ENCODE measurements at regions not wholly inside any gene's neighbourhood (a gene's known extent, or its start where the extent isn't known, plus 50 kb on each side); places are given as distances from the start of the nearest gene placed in this dataset.

DNA sequence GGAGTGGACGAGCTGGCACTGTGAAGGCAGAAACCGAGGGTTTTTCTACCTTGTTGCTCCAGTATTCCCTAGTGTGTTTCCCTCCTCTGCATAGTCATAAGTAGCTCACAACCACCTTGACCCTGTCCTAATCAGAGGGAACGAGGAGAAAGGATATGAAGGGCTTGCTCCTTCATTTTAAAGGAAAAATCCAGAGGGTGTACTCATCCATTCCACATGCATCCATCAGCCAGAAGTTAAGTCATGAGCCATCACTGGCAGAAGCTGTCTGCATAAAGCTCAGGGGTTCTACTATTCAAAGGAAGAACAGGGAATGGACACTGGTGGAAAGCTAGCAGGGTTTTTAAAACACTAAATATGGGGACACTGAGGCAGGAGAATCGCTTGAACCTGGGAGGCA, 84.3 kb upstream of the FOXN3 start:
- TF ChIP-seq, protein P1, sequence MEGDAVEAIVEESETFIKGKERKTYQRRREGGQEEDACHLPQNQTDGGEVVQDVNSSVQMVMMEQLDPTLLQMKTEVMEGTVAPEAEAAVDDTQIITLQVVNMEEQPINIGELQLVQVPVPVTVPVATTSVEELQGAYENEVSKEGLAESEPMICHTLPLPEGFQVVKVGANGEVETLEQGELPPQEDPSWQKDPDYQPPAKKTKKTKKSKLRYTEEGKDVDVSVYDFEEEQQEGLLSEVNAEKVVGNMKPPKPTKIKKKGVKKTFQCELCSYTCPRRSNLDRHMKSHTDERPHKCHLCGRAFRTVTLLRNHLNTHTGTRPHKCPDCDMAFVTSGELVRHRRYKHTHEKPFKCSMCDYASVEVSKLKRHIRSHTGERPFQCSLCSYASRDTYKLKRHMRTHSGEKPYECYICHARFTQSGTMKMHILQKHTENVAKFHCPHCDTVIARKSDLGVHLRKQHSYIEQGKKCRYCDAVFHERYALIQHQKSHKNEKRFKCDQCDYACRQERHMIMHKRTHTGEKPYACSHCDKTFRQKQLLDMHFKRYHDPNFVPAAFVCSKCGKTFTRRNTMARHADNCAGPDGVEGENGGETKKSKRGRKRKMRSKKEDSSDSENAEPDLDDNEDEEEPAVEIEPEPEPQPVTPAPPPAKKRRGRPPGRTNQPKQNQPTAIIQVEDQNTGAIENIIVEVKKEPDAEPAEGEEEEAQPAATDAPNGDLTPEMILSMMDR (IDR thresholded peaks at IDR 0.05; ENCODE audit: low read depth, low read length) = no peak
- TF ChIP-seq EZH2phosphoT487 (IDR thresholded peaks at IDR 0.05; ENCODE audit: low read depth) = no peak
- no peaks in the 10 kb centered on the region for H3K27me3 ChIP-seq (ENCODE audit: low read depth, low read length)
- no peak overlapping the region for H3K4me3 ChIP-seq (ENCODE audit: low read length)
- H3K9ac ChIP-seq (ENCODE audit: low read length) = no peak overlapping the region
- no peaks in the 10 kb centered on the region for H3K9me3 ChIP-seq (ENCODE audit: insufficient read depth, low read length)
- no peak overlapping the region for H3K27ac ChIP-seq (ENCODE audit: low read length)
- no peaks in the 10 kb centered on the region for H4K20me1 ChIP-seq (ENCODE audit: insufficient read depth, low read length)
- H3K79me2 ChIP-seq (ENCODE audit: low read length) = no peaks in the 10 kb centered on the region
- H3K4me1 ChIP-seq (ENCODE audit: low read length) = peaks cover 23% of the 10 kb centered on the region
- H3K4me2 ChIP-seq (ENCODE audit: low read length) = no peak overlapping the region
- H2AFZ ChIP-seq (ENCODE audit: low read depth, low read length) = no peak overlapping the region
- no peaks in the 10 kb centered on the region for H3K36me3 ChIP-seq (replicated peaks; ENCODE audit: low read depth, low read length)

DNA sequence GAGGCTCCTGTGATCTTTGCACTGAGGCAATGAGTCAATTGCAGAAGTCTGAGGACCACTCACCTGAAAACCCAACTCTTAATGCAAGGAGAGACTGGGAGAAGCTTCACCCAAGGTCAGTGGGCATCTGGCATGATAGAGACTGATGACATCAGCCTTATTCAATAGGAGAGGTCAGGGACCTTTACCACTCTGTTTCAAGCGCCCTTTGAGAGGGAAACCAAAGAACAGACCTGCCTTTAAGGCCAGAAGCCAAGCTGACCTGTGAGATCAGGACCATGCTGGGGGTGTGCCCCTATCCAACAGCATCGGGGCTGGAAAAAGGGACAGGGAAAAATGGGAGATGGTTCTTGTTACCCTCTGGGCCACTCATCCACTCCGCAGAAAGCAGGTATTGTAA, 83.3 kb upstream of the FOXN3 start:
- no peak overlapping the region for H3K9ac ChIP-seq (ENCODE audit: low read length)
- no peak overlapping the region for H3K4me3 ChIP-seq (ENCODE audit: low read length)
- no peak overlapping the region for H3K27ac ChIP-seq (ENCODE audit: low read length)
- H3K27me3 ChIP-seq (ENCODE audit: low read depth, low read length) = 0 out of 2 replicates have a peak, but pooled peaks cover 3% of the 10 kb centered on the region
- no peak overlapping the region for H3K4me2 ChIP-seq (ENCODE audit: low read length)
- H3K4me1 ChIP-seq (ENCODE audit: low read length) = peaks cover 23% of the 10 kb centered on the region
- no peaks in the 10 kb centered on the region for H3K36me3 ChIP-seq (replicated peaks; ENCODE audit: low read depth, low read length)
- no peaks in the 10 kb centered on the region for H4K20me1 ChIP-seq (ENCODE audit: insufficient read depth, low read length)
- no peaks in the 10 kb centered on the region for H3K79me2 ChIP-seq (ENCODE audit: low read length)
- TF ChIP-seq, protein P1 (IDR thresholded peaks at IDR 0.05; ENCODE audit: low read depth, low read length) = no peak
- TF ChIP-seq EZH2phosphoT487 (IDR thresholded peaks at IDR 0.05; ENCODE audit: low read depth) = no peak
- no peaks in the 10 kb centered on the region for H3K9me3 ChIP-seq (ENCODE audit: insufficient read depth, low read length)
- no peak overlapping the region for H2AFZ ChIP-seq (ENCODE audit: low read depth, low read length)

DNA sequence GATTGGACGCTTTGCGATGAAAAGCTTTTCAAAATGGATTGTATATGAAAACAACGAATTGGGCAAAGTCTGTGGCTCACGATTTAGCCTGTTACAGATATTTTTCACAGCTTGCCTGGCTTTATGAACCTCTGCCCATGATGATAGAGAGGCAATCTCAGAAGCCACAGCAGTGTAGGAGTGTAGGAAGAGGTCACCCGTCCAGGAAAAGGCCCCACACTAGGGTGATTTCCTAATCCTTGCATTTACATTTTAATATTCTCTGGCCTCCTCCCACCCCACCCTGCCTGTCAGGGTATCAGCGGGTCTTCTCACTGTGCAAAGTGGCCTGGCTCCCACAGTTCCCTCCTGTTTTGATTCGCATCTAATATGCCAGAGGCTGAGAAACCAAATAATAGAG, 81.8 kb upstream of the FOXN3 start:
- TF ChIP-seq, protein P1 (IDR thresholded peaks at IDR 0.05; ENCODE audit: low read depth, low read length) = no peak
- TF ChIP-seq EZH2phosphoT487 (IDR thresholded peaks at IDR 0.05; ENCODE audit: low read depth) = no peak
- peaks cover 13% of the 10 kb centered on the region for H3K27me3 ChIP-seq (ENCODE audit: low read depth, low read length)
- H3K36me3 ChIP-seq (replicated peaks; ENCODE audit: low read depth, low read length) = no peaks in the 10 kb centered on the region
- no peak overlapping the region for H2AFZ ChIP-seq (ENCODE audit: low read depth, low read length)
- H3K9me3 ChIP-seq (ENCODE audit: insufficient read depth, low read length) = no peaks in the 10 kb centered on the region
- no peak overlapping the region for H3K4me2 ChIP-seq (ENCODE audit: low read length)
- no peaks in the 10 kb centered on the region for H4K20me1 ChIP-seq (ENCODE audit: insufficient read depth, low read length)
- no peak overlapping the region for H3K9ac ChIP-seq (ENCODE audit: low read length)
- H3K27ac ChIP-seq (ENCODE audit: low read length) = no peak overlapping the region
- H3K79me2 ChIP-seq (ENCODE audit: low read length) = no peaks in the 10 kb centered on the region
- H3K4me1 ChIP-seq (ENCODE audit: low read length) = peaks cover 18% of the 10 kb centered on the region
- no peak overlapping the region for H3K4me3 ChIP-seq (ENCODE audit: low read length)

DNA sequence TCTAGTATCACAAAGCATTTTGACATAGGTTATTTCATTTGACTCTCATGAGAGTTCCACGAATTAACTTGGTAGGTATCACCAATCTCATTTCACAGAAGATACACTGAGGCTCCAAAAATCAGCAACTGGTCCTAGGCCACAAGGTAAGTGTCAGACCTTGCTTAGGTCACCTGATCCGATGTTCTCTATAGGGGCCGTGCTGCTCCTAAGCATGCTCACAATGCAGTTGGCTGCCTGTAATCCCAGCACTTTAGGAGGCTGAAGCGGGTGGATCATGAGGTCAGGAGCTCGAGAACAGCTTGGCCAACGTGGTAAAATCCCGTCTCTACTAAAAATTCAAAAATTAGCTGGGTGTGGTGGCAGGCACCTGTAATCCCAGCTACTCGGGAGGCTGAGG, 78.7 kb upstream of the FOXN3 start:
- TF ChIP-seq, protein P1 (IDR thresholded peaks at IDR 0.05; ENCODE audit: low read depth, low read length) = no peak
- no peak for TF ChIP-seq EZH2phosphoT487 (IDR thresholded peaks at IDR 0.05; ENCODE audit: low read depth)
- Histone ChIP-seq H3K9ac (ENCODE audit: low read length) (no peak overlapping the region), H3K9me3 (ENCODE audit: insufficient read depth, low read length) (no peaks in the 10 kb centered on the region), H3K36me3 (replicated peaks; ENCODE audit: low read depth, low read length) (no peaks in the 10 kb centered on the region), H3K4me3 (ENCODE audit: low read length) (no peak overlapping the region), H3K4me2 (ENCODE audit: low read length) (no peak overlapping the region), H3K27ac (ENCODE audit: low read length) (no peak overlapping the region), H3K27me3 (ENCODE audit: low read depth, low read length) (peaks cover 23% of the 10 kb centered on the region), H3K79me2 (ENCODE audit: low read length) (no peaks in the 10 kb centered on the region), H4K20me1 (ENCODE audit: insufficient read depth, low read length) (no peaks in the 10 kb centered on the region), H2AFZ (ENCODE audit: low read depth, low read length) (no peak overlapping the region), H3K4me1 (ENCODE audit: low read length) (peaks cover 12% of the 10 kb centered on the region)

All from OCI-LY3 (cell line).